K562 (cell line): ENCODE measurements at regions not wholly inside any gene's neighbourhood (a gene's known extent, or its start where the extent isn't known, plus 50 kb on each side); places are given as distances from the start of the nearest gene placed in this dataset.

Experiments
- ATAC-seq: fragments of 200-7000 bp; cut with Tn5 transposase; 3 replicates; pipeline ENCODE4 v1.9.1; 2020; ENCODE audit warnings: moderate library complexity
- BruUV-seq: library from RNA; stranded (reverse); fragments of 400-500 nt; replicated peaks from 2 replicates; lab custom pipeline; 2021; lab: Mats Ljungman, UMichigan
- CTCF ChIA-PET: fragments of 300-600 bp; formaldehyde crosslinking; extraction: SDS; loops from one replicate; lab custom pipeline; 2021; ENCODE audit warnings: low intra/inter-chr PET ratio; lab: Yijun Ruan, JAX
- POLR2A ChIA-PET: fragments of 300-600, 350-650 bp; sonication (Branson Sonifier 250); formaldehyde crosslinking; extraction: SDS; loops from one replicate; lab custom pipeline; 2021; ENCODE audit warnings: antibody characterized with exemption, inconsistent platforms; lab: Yijun Ruan, JAX
- DNase-seq, 4 experiments: peaks; one replicate each; pipeline versions ENCODE4 v3.0.0 to v3.0.0-alpha.2; 2011 to 2018; ENCODE audit warnings: low spot score in 3 of 4, mixed read lengths in 3 of 4; ENCODE audit errors: extremely low read depth in 1 of 4
- FAIRE-seq: peaks from 2 replicates; lab custom pipeline; 2011; peaks lifted over from hg19 to GRCh38; lab: Jason Lieb, UNC
- H2AFZ ChIP-seq: 2 replicates; pipeline ENCODE4 v1.6.0; 2011; ENCODE audit warnings: low read depth, low read length, control low read depth, inconsistent platforms
- H3K27ac ChIP-seq: fragments of 200-600 bp; 3 replicates; pipeline ENCODE4 v1.8.0; 2011; ENCODE audit warnings: low read depth, mild to moderate bottlenecking, control low read depth, inconsistent platforms, low read length, moderate library complexity, mixed read lengths; ENCODE audit errors: extremely low read depth
- H3K27me3 ChIP-seq, 2 experiments: fragments of 300-600 bp in 1 of 2; 2 replicates in 1 of 2; 3 replicates in 1 of 2; pipeline versions ENCODE4 v1.6.0 to v1.8.0; 2011; ENCODE audit warnings: inconsistent platforms in 2 of 2, low read length in 2 of 2, mild to moderate bottlenecking in 1 of 2, mixed read lengths in 1 of 2, moderate library complexity in 1 of 2; ENCODE audit not compliant: control insufficient read depth in 2 of 2, insufficient read depth in 2 of 2
- H3K36me3 ChIP-seq: fragments of 300-600 bp; 3 replicates; pipeline ENCODE4 v1.8.0; 2011; ENCODE audit warnings: mild to moderate bottlenecking, low read length, inconsistent platforms; ENCODE audit not compliant: control insufficient read depth, insufficient read depth
- H3K4me1 ChIP-seq, 2 experiments: fragments of 200-600 bp in 1 of 2; replicated peaks in 1 of 2; 2 replicates in 1 of 2; 3 replicates in 1 of 2; pipeline versions ENCODE4 v1.5.1 to v1.8.0; 2011; ENCODE audit warnings: inconsistent platforms in 2 of 2, low read length in 2 of 2, mild to moderate bottlenecking in 1 of 2, mixed read lengths in 1 of 2, moderate library complexity in 1 of 2; ENCODE audit not compliant: control insufficient read depth in 2 of 2, insufficient read depth in 2 of 2
- H3K4me2 ChIP-seq: 2 replicates; pipeline ENCODE4 v1.6.1; 2011; ENCODE audit warnings: low read length, control low read depth, inconsistent platforms, mixed read lengths; ENCODE audit not compliant: insufficient read depth
- H3K4me3 ChIP-seq: fragments of 200-600 bp; sonication (generic), shearing (Covaris generic); 2 replicates; pipeline ENCODE4 v1.5.1; 2016; ENCODE audit warnings: control low read depth, inconsistent platforms
- H3K79me2 ChIP-seq: fragments of 200-600 bp; 3 replicates; pipeline ENCODE4 v1.8.0; 2011; ENCODE audit warnings: low read length, inconsistent platforms; ENCODE audit not compliant: control insufficient read depth, insufficient read depth
- H3K9ac ChIP-seq, 2 experiments: 2 replicates each; pipeline versions ENCODE4 v1.6.0 to v1.6.1; 2011; ENCODE audit warnings: low read depth in 2 of 2, low read length in 2 of 2, control low read depth in 1 of 2, inconsistent platforms in 1 of 2, mild to moderate bottlenecking in 1 of 2, mixed read lengths in 1 of 2; ENCODE audit not compliant: insufficient read depth in 1 of 2
- H3K9me1 ChIP-seq: one replicate; pipeline ENCODE4 v1.6.0; 2011; ENCODE audit warnings: inconsistent platforms, mild to moderate bottlenecking, low read length, moderate library complexity; ENCODE audit not compliant: control insufficient read depth, insufficient read depth
- H3K9me3 ChIP-seq: replicated peaks from 2 replicates; pipeline ENCODE4 v1.5.1; 2011; ENCODE audit warnings: low read depth, low read length, inconsistent platforms; ENCODE audit not compliant: control insufficient read depth, insufficient read depth
- H4K20me1 ChIP-seq: replicated peaks from 2 replicates; pipeline ENCODE4 v1.6.1; 2011; ENCODE audit warnings: low read length, inconsistent platforms, mixed read lengths; ENCODE audit not compliant: control insufficient read depth, insufficient read depth
- ATF7 ChIP-seq: fragments of 450-650 bp; IDR thresholded peaks from 2 replicates; pipeline ENCODE4 v1.7.1; 2014; ENCODE audit warnings: mild to moderate bottlenecking, moderate library complexity
- HNRNPLL ChIP-seq: fragments of 200-400 bp; formaldehyde crosslinking; IDR thresholded peaks from 2 replicates; pipeline ENCODE4 v1.6.1; 2017; ENCODE audit warnings: low read length, low read depth, mild to moderate bottlenecking; ENCODE audit not compliant: poor library complexity, severe bottlenecking
- JUN ChIP-seq, 2 experiments: sonication (generic) in 1 of 2; formaldehyde crosslinking in 1 of 2; IDR thresholded peaks; 2 replicates each; pipeline versions ENCODE4 v1.6.1 to v1.8.0; 2012 to 2022; ENCODE audit warnings: borderline replicate concordance in 2 of 2, mild to moderate bottlenecking in 2 of 2, improper control_type of control experiment in 1 of 2, low read depth in 1 of 2, low read length in 1 of 2, missing genetic modification reagents in 1 of 2
- KLF6 ChIP-seq: fragments of 250-450 bp; sonication (Bioruptor Pico); IDR thresholded peaks from 2 replicates; pipeline ENCODE4 v1.4.0; 2020; ENCODE audit warnings: mild to moderate bottlenecking, moderate library complexity, borderline replicate concordance
- MED1 ChIP-seq: sonication (generic); formaldehyde crosslinking; IDR thresholded peaks from 2 replicates; pipeline ENCODE4 v1.8.1; 2023; ENCODE audit warnings: missing genetic modification reagents, borderline replicate concordance
- MXI1 ChIP-seq: IDR thresholded peaks from 2 replicates; pipeline ENCODE4 v1.6.1; 2011; ENCODE audit warnings: low read depth, mild to moderate bottlenecking, improper control_type of control experiment, low read length
- NELFE ChIP-seq: IDR thresholded peaks from 2 replicates; pipeline ENCODE4 v1.6.1; 2011; ENCODE audit warnings: mild to moderate bottlenecking; ENCODE audit not compliant: insufficient read depth, insufficient read length
- PTRF ChIP-seq: fragments of 450-650 bp; IDR thresholded peaks from 2 replicates; pipeline ENCODE4 v1.6.1; 2016; ENCODE audit warnings: mild to moderate bottlenecking, missing genetic modification characterization, missing compliant biosample characterization
- ZNF282 ChIP-seq: sonication (generic); formaldehyde crosslinking; IDR thresholded peaks from 2 replicates; pipeline ENCODE4 v1.8.1; 2023; ENCODE audit warnings: missing genetic modification reagents
- ZNF444 ChIP-seq: fragments of 250-450 bp; sonication (Bioruptor Pico); IDR thresholded peaks from 2 replicates; pipeline ENCODE4 v1.4.0; 2020; ENCODE audit warnings: mild to moderate bottlenecking, moderate library complexity
- ZNF76 ChIP-seq: fragments of 250-450 bp; sonication (Bioruptor Pico); IDR thresholded peaks from 2 replicates; pipeline ENCODE4 v1.4.0; 2020; ENCODE audit warnings: mild to moderate bottlenecking, moderate library complexity, borderline replicate concordance
- WGBS: fragments of 100-300 bp; shearing (Covaris generic); methylation state at CpG from one replicate; pipeline ENCODE4 v1.1.6; 2016; ENCODE audit warnings: low coverage, mixed read lengths; ENCODE audit not compliant: insufficient coverage; ENCODE audit errors: missing lambda C conversion rate; 5-methylcytosine and 5-hydroxymethylcytosine counted together
- in situ Hi-C: fragments of 300-500 bp; cut with MboI; formaldehyde crosslinking; loops from 4 replicates; pipeline ENCODE4 v1.15.0; 2018; ENCODE audit warnings: inconsistent platforms, mixed read lengths
- intact Hi-C: fragments of 100-400 bp; cut with micrococcal nuclease; formaldehyde crosslinking; loops from 2 replicates; pipeline ENCODE4 v1.14.2; 2022
- TF ChIP-seq, protein P1 (sequence below): sonication (generic); formaldehyde crosslinking; IDR thresholded peaks from 2 replicates; pipeline ENCODE4 v1.8.0; 2022; ENCODE audit warnings: mild to moderate bottlenecking, missing genetic modification reagents, borderline replicate concordance
- TF ChIP-seq, protein P2 (sequence below): fragments of 450-650 bp; IDR thresholded peaks from 2 replicates; pipeline ENCODE4 v1.6.1; 2016

DNA sequence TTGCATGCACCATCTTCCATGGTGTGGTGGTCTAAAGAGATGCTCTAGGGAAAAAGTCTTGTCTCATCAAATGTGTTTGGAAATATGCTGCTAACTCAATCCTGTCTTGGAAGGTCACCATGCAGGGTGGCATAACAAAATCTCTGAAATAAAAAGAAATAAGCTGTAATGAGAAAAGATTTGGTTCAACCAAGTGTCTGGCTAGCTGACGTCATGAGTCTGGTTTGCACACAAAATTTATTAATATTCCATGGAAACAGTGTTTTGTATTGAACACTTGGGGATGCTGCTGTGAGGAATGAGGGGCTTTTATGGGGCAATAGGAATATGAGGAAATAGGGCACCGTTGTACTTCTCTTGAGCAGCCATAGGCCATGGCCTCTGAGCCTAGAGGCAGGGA, 575.7 kb upstream of the CDH5 start (continued):
- no peak for TF ChIP-seq JUN (IDR thresholded peaks at IDR 0.05; ENCODE audit: borderline replicate concordance, low read depth, low read length)
- TF ChIP-seq JUN (CRISPR knock-in tag; IDR thresholded peaks at IDR 0.05; ENCODE audit: borderline replicate concordance), result no peak
- no peak for TF ChIP-seq ZNF444
- TF ChIP-seq MED1 (CRISPR knock-in tag), result no peak
- TF ChIP-seq NELFE, result no peak
- TF ChIP-seq, protein P1, sequence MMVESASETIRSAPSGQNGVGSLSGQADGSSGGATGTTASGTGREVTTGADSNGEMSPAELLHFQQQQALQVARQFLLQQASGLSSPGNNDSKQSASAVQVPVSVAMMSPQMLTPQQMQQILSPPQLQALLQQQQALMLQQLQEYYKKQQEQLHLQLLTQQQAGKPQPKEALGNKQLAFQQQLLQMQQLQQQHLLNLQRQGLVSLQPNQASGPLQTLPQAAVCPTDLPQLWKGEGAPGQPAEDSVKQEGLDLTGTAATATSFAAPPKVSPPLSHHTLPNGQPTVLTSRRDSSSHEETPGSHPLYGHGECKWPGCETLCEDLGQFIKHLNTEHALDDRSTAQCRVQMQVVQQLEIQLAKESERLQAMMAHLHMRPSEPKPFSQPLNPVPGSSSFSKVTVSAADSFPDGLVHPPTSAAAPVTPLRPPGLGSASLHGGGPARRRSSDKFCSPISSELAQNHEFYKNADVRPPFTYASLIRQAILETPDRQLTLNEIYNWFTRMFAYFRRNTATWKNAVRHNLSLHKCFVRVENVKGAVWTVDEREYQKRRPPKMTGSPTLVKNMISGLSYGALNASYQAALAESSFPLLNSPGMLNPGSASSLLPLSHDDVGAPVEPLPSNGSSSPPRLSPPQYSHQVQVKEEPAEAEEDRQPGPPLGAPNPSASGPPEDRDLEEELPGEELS (CRISPR knock-in tag), result no peak

DNA sequence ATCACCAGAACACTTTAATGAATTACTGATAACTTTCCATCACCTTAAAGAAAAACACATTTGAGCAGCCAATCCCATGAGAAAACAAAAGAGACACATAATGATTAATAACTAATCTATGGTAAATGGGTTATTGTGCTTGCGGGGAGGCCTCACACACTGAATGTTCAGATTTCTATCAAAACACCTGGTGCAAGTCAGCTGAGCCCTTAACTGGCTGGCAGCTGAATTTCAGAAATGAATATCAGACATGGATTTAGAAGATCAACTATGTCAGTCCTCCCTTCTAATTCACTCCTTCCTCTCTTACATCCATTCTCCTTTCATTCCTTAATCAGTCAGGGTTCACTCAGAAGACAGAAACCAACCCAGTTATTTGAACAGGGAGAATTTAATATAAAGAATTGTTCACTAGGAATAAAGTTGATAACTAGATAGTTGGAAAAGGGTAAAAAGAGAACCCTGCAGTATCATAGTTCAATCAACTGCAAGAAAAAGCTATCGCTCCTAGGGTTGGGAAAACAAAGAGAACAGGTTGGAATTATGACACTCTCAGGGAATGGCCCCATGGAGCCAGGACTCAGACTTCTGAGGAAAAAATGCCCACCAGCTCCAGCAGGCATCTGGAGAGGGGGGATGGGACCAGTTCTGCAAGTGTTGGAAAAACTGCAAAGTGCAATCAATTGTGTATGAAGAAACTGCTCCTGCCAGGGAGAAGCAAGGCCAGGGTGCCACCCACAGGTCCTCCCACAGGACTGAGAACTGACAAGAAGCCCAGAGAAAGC, 577.1 kb upstream of the CDH5 start:
- no peaks in the 10 kb centered on the region for H3K9me1 ChIP-seq
- H4K20me1 ChIP-seq, result no peaks in the 10 kb centered on the region
- H3K27me3 ChIP-seq, result no peaks in the 10 kb centered on the region
- POLR2A ChIA-PET, result interaction anchor here (0.5 to 1.3 kb wide), 3 partner anchors 9 to 89 kb away, joined by 3 read pairs; no protein-coding TSS in a partner anchor
- no peak for FAIRE-seq
- 45% methylated on average over 2 of the region's 2 CpGs for WGBS
- H3K79me2 ChIP-seq, result no peaks in the 10 kb centered on the region
- no peaks in the 10 kb centered on the region for H3K36me3 ChIP-seq
- BruUV-seq, result no TSS peak
- no peaks in the 10 kb centered on the region for H3K4me1 ChIP-seq
- no peak overlapping the region; the same call in 1 of the 2 replicates for H2AFZ ChIP-seq
- in situ Hi-C loops, result no loop called here
- H3K9ac ChIP-seq, result no peak overlapping the region
- no peak overlapping the region for H3K27ac ChIP-seq
- ATAC-seq, result no peak
- CTCF ChIA-PET, result no interaction called here
- no peak overlapping the region for H3K4me2 ChIP-seq
- no peak overlapping the region for H3K4me3 ChIP-seq
- DNase-seq, result no peak
- intact Hi-C loops, result no loop called here
- no peaks in the 10 kb centered on the region for H3K9me3 ChIP-seq
- no peak for TF ChIP-seq ZNF76 (CRISPR knock-in tag)
- no peak for TF ChIP-seq PTRF (tag)
- TF ChIP-seq MXI1, result no peak
- TF ChIP-seq ZNF282 (CRISPR knock-in tag), result no peak
- TF ChIP-seq KLF6, result no peak
- TF ChIP-seq HNRNPLL, result no peak
- TF ChIP-seq ATF7, result no peak
- TF ChIP-seq, protein P2, sequence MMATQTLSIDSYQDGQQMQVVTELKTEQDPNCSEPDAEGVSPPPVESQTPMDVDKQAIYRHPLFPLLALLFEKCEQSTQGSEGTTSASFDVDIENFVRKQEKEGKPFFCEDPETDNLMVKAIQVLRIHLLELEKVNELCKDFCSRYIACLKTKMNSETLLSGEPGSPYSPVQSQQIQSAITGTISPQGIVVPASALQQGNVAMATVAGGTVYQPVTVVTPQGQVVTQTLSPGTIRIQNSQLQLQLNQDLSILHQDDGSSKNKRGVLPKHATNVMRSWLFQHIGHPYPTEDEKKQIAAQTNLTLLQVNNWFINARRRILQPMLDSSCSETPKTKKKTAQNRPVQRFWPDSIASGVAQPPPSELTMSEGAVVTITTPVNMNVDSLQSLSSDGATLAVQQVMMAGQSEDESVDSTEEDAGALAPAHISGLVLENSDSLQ, result no peak
